Stromal cell of bone marrow (primary cell): ENCODE measurements at regions not wholly inside any gene's neighbourhood (a gene's known extent, or its start where the extent isn't known, plus 50 kb on each side); places are given as distances from the start of the nearest gene placed in this dataset.

ENCODE experiments used
- DNase-seq: peaks from one replicate; pipeline ENCODE4 v3.0.0-alpha.2; 2012; ENCODE audit warnings: low read depth

GRCh38 chr5:97728920-97729319 lies 545.9 kb upstream of the RIOK2 start:
- DNase-seq, result no peak

DNA sequence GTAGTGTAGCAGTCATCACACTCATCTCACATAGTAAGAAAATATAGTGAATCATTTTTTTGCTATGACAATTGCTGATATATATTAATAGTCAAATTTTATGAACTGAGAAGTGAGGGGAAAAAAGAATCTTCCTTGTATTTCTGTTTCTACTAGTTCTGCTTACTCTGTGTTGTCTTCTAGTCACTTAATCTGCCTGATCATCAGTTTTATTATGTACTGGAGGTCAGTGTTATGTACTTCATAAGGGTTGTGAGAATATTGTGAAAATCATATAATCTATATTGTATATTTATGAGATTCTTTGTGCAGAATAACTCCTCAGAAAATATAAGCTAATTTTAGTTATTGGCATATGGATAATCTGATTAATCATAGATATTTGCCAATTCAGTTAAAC lies 546.9 kb upstream of the RIOK2 start:
- DNase-seq, result no peak

DNA sequence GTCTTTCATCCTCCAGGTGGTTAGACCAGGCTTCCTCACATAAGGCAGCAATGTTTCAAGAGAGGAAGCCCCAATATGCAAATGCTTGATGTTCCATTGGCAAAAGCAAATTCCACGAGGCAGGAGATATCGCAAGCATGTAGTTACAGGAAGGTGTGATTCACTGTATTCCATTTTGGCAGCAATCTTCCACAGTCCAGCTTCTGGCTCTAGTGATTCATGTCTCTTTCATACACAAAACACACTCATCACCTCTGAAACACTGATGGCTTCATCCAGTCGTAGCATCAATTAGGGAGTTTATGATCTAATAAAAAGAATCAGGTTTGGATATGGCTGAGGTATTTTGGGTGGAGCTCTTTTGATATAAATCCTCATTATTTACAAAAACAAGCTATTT lies 552.2 kb upstream of the RIOK2 start:
- peak; percentile 80 for DNase-seq

DNA sequence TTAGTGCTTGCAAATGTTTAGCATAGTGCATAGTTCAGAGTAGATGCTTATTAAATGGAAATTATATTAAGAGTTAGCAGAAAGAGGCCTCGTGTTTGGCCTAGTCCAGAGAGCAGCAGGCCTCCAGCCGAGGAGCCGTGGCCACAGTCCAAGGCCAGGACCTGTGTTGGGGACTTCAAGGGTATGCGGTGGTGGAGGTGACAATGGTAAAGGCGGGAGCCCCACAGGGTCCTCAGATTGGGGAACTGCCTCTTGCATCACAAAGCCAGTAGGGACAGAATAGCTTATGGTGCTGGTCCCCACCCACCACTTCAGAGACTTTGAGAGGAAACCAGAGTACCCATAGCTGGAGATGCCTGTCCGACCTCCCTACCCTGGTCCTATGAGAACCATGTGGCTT lies 554.6 kb upstream of the RIOK2 start:
- no peak for DNase-seq

DNA sequence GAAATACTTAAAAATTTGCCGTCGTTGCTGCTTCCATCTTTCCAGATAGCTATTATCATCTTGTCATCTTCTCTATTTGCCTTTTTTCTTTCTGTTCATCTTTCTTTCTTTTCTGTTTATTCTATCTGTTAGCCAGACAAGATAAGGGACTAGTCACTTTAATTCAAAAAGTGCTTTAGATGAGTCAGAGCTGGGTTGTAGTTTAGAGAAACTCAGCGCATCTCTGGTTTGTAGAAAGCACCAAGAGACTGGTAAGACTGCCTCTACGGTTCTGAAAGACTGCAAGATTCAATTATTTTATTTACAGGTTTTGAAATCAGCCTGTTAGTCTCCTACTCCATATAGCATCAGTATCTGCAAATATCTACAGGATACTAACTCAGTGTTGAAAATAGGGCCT lies 562.8 kb upstream of the RIOK2 start:
- no peak for DNase-seq

- no peak for DNase-seq
Measured at GRCh38 chr5:97750576-97750975, 567.5 kb upstream of the RIOK2 start.

DNA sequence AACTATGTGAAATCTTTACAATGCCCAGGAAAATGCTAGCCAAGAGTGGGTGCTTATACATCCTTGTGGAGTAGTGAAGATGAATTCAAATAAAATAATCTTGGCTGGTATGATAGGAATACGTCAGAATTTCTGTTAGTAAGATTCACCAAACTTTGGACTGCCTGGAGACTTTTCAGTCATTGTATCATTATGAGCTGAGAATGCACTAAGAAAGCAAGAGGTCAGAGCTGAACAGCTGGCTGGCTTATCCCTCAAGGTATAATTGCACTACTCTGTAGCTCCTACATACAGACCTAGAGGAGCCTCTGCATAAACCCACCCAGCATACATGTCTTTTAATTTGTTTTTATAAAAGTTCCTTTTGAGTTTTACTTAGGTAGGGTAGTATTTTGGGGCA lies 568.5 kb upstream of the RIOK2 start:
- no peak for DNase-seq

GRCh38 chr5:97752871-97753270 lies 569.8 kb upstream of the RIOK2 start:
- DNase-seq, result no peak

DNA sequence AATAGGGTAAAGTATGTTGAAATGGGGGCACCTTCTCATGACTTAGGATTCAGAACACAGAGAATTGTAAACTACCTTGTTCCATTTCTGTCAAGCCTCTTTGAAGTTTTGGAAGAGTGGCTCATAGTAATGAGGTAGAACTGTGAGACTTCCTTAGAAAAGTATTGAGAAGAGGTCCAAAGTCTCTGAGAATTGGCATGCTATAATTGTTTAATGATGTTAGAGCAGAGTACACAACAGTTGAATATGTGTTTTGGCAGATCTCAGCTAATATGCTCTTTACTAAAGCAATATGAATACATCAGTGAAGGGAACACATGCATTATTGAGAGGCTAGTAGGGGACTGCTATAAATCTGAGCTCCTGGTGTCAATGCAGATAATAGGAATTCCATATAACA lies 579.4 kb upstream of the RIOK2 start:
- no peak for DNase-seq

DNA sequence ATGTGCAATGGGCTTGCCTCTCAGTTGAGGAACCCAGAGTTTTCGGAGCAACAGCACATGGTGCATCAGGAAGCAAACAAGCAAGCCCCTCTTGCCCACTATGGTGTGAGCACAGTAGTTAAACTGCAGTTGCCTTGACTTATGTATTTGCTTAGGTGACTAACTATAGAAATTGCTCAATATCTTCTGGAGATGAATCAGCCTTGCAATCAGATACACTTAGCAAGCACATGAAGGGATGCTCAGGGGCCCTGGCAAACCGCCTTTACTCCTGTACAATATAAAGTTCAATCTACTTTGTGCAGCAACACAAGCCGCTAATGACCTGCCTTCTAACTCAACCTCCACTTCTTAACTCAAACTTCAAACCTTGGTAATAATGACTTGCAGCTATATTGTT lies 581.7 kb upstream of the RIOK2 start:
- peak; percentile 66 for DNase-seq

DNA sequence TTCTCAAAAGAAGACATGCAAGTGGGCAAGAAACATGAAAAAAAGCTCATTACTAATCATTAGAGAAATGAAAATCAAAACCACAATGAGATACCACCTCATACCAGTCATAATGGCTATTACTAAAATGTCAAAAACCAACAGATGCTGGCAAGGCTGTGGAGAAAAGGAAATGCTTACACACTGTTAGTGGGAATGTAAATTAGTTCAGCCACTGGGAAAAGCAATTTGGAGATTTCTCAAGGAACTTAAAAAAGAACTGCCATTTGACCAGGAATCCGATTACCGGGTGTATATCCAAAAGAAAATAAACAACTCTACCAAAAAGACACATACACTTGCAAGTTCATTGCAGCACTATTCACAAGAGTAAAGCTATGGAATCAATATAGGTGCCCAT lies 595.4 kb upstream of the RIOK2 start:
- DNase-seq, result no peak

DNA sequence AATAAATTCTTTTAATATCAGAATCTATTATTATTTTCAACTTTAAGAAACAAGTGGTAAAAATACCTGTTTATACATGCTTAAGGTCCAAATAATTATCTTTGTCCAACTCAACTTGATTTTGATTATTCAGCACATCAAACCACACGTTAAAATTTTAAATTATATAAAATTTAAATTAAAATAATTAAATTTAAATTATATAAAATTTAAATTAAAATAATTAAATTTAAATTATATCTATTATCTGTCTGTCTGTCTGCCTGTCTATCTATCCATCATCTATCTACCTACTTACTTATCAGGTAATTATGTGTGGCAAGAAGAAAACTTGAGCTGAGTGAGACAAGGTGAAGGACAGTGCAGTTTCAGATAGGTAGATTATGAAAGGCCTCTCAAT lies 605.3 kb upstream of the RIOK2 start:
- DNase-seq, result no peak

DNA sequence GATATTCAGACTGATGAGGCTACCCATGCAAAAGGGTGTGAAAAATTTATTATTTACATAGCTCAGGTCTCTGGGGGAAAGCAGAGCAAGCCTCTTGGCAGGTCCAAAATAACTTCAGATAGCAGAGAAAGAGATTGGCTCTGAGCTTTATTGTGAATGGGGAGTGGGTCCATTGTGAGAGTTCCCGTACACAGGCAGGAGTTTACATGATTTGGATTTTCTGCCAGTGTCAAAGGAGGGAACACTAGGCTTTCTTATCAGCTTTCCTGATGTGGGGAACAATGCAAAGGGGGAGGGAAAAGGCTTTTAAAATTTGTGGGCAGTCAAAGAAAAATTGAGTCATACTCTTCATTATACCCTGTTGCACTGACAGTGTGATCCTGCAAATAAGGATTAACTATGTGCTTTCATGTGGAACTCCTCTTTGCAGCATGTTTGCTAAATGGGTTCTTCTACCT lies 615.0 kb upstream of the RIOK2 start:
- no peak for DNase-seq

DNA sequence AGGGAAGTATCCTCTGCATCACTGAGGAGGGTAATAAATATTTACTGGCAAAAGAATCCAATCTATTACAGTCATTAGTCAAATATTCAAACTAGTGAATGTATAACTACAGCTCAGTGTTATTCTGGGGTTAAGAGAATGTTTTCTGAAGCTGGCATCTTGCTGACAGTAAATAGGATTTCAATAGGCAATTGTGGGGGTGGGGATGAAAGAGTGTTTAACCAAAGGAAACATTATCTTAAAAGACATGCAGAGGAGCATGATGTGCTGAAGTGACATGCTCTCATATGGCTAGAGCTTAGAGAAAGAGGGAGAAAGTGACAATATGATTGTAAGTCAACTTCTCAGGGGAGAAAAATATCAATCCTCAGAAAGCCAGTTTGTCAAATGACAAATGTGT lies 618.4 kb upstream of the RIOK2 start:
- no peak for DNase-seq

- no peak for DNase-seq
Measured at GRCh38 chr5:97820138-97820537, 637.1 kb upstream of the RIOK2 start.

DNA sequence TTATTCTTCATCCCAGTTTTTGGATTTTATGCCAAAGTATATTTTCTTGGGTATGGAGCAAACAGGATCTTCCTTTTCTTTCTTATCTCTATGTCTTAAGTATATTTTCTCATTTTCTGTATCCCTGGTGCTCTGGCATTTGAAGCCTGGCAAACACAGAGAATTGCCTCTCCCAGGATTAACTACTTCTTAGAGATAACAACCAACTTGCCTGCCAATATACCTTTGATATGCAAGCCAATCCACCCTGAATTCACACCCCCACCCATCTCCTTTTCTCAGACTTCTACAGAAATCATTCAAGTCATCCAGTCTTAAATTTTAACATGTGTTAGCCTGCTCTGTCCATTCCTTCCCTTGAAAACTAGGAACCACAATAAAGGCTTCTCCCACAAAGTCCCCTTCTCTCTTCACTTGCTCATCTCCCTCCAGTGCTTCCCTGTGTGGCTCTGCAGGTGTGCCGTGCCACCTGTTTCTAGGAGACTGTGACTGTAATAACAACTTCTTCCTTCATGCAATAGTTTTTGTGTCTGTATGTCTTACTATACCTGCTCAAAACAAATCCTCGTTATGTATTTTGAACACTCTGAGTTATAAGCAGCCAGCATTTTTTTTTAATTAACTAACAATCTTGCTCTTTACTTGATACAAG lies 649.7 kb upstream of the RIOK2 start:
- DNase-seq, result no peak

GRCh38 chr5:97834561-97834960 lies 651.5 kb upstream of the RIOK2 start:
- DNase-seq, result no peak

DNA sequence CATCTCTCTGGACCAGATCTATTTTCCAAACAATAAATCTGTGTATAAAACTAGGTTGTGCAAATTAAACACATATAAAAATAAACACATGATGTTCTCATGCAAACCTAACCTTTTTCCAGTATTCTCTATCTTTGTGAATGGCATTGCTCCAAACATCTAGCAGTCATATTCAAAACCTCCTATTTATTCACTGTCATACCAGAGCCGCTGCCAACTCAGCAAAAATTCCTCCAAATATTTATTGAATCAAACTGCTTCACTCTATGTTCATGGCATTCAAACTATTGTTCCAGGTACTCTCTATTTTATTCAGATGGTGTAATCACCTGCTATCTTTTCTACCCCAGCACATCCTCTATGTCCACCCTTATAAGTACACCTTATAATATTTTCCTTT lies 652.1 kb upstream of the RIOK2 start:
- no peak for DNase-seq

DNA sequence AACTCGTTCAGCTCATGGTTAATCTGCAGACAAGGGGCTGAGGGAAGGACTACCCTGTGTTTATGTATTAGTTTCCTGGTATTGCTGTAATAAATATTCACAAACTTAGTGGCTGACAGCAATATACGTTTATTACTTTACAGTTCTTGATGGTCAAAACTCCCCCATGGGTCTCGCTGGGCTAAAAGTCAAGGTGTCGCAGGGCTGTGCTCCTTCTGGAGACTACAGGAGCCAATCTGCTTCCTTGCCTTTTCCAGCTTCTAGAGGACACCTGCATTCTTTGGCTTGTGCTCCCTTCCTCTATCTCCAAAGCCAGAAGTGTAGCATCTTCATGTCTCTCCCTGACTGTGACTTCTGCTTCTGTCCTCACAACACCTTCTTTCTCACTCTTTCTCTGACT lies 653.8 kb upstream of the RIOK2 start:
- no peak for DNase-seq

GRCh38 chr5:97838214-97838613 lies 655.2 kb upstream of the RIOK2 start:
- DNase-seq, result peak; percentile 96

DNA sequence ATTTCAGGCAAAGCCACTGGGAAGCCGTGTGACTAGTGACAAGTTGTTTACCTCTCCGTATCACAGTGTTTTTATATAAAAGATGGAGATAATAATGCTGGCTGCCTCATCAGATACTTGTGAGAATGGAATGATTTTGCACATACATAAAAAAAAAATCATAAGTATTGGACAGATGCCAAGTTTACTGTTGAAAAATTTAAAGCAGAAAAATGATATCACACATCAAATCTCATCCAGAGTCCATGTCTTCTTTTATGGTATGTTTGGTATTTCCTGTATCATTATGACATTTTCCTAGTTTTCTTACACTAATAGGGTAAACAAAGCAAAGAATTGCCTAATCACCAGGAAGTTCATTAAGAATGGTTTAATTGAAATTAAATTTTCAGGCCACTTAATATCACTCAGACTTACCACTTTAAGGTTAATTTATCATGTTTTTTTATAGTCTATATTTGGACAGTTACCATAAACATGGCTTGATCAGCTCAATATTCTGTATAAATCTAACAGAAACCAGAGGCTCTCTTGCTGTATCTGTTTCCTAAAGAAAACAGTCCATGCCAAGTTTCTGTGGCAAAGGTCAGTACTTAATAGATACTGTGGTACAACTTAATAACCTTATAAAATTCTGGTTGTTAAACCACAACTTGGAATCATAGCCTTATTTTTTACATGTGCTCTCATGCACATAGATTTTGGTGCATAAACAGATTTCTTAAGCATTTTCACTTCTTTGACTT lies 656.5 kb upstream of the RIOK2 start:
- DNase-seq, result no peak

DNA sequence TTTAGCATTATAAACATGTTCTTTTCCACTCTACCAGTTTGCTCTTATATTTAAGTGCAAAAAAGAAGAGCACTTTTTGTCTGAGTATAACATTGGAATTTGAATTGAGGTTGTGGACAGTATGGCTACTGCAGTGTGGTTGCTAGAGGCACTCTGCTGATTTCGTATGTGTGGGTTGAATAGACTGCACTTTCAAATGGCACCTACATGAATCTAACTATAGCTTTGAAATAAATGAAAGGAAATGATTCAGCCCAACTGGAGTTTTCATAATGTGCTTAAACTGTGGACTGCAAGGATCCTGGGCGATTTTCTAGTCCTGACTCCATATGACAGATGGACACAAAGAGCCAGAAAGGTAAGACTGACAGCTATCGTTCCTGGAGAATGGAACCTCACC lies 657.6 kb upstream of the RIOK2 start:
- no peak for DNase-seq

DNA sequence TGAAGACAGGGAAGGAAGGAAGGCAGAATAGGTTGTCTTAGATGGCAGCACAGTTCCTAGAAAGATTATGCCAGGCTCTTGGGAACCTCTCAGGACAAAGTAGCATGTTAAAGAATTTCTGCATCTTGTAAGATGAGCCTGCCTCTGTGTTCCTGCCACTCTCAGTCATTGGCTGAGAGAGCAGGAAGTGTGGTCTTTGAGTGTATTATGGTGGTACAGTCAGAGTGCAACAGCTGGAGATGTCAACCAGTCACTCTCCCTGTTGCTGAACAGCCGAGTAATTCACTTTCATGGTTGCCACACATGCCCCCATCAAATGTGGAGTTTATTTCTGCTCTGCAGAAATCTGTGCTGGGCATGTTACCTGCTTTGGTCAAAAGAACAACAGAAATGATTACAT lies 659.6 kb upstream of the RIOK2 start:
- DNase-seq, result no peak

GRCh38 chr5:97844797-97845196 lies 661.8 kb upstream of the RIOK2 start:
- no peak for DNase-seq
